ENCODE measurements at regions not wholly inside any gene's neighbourhood (a gene's known extent, or its start where the extent isn't known, plus 50 kb on each side); places are given as distances from the start of the nearest gene placed in this dataset.

GRCh38 chr2:82731824-82732223, 1727.3 kb downstream of the SUCLG1 start:
- H3K4me3 Mint-ChIP-seq: no peak overlapping the region
- DNase-seq: no peak
- H3K36me3 Mint-ChIP-seq: no peaks in the 10 kb centered on the region
- no peaks in the 10 kb centered on the region for H3K36me3 ChIP-seq (ENCODE audit: control insufficient read depth, insufficient read depth, low read length)
- H3K4me1 ChIP-seq (ENCODE audit: control insufficient read depth, insufficient read depth, low read length): no peaks in the 10 kb centered on the region
- no peaks in the 10 kb centered on the region for H3K4me1 Mint-ChIP-seq
- no peaks in the 10 kb centered on the region for H3K27me3 ChIP-seq (ENCODE audit: control insufficient read depth, insufficient read depth, low read length)
- peaks cover 10% of the 10 kb centered on the region for H3K9me3 ChIP-seq (ENCODE audit: control insufficient read depth, insufficient read depth, low read length)
- no peak overlapping the region for H3K27ac Mint-ChIP-seq
- no peak for ATAC-seq
- intact Hi-C loops (cut with micrococcal nuclease): no loop called here
- TF ChIP-seq CTCF (IDR thresholded peaks at IDR 0.05): no peak
- H3K9me3 Mint-ChIP-seq: peaks cover 11 to 36% of the 10 kb centered on the region in 2 donors
- no peaks in the 10 kb centered on the region for H3K27me3 Mint-ChIP-seq (ENCODE audit: low read depth in 2 of 2)
- no peak overlapping the region for H3K27ac ChIP-seq (ENCODE audit: low read length)
- H3K4me3 ChIP-seq (ENCODE audit: low read length): no peak overlapping the region
- WGBS (ENCODE audit: insufficient coverage): 83% methylated on average over 1 of the region's 4 CpGs

- Mint-ChIP-seq H3K36me3 (no peaks in the 10 kb centered on the region), H3K4me3 (no peak overlapping the region), H3K27ac (no peak overlapping the region), H3K4me1 (no peaks in the 10 kb centered on the region), H3K27me3 (ENCODE audit: low read depth in 2 of 2) (no peaks in the 10 kb centered on the region), H3K9me3 (peaks cover 11 to 32% of the 10 kb centered on the region in 2 donors)
- Histone ChIP-seq H3K4me1 (ENCODE audit: control insufficient read depth, insufficient read depth, low read length) (no peaks in the 10 kb centered on the region), H3K36me3 (ENCODE audit: control insufficient read depth, insufficient read depth, low read length) (no peaks in the 10 kb centered on the region), H3K27me3 (ENCODE audit: control insufficient read depth, insufficient read depth, low read length) (no peaks in the 10 kb centered on the region), H3K27ac (ENCODE audit: low read length) (no peak overlapping the region), H3K9me3 (ENCODE audit: control insufficient read depth, insufficient read depth, low read length) (peaks cover 6% of the 10 kb centered on the region), H3K4me3 (ENCODE audit: low read length) (no peak overlapping the region)
- no peak for ATAC-seq
- intact Hi-C loops (cut with micrococcal nuclease): no loop called here
- WGBS (ENCODE audit: insufficient coverage): 100% methylated on average over 1 of the region's 1 CpG
- TF ChIP-seq CTCF (IDR thresholded peaks at IDR 0.05): no peak
- DNase-seq: no peak
Measured at GRCh38 chr2:82730811-82731210, 1728.3 kb downstream of the SUCLG1 start.

GRCh38 chr2:82728090-82728489, 1731.0 kb downstream of the SUCLG1 start:
- Histone ChIP-seq H3K4me3 (ENCODE audit: low read length) (no peak overlapping the region), H3K27me3 (ENCODE audit: control insufficient read depth, insufficient read depth, low read length) (no peaks in the 10 kb centered on the region), H3K4me1 (ENCODE audit: control insufficient read depth, insufficient read depth, low read length) (no peaks in the 10 kb centered on the region), H3K27ac (ENCODE audit: low read length) (no peak overlapping the region), H3K9me3 (ENCODE audit: control insufficient read depth, insufficient read depth, low read length) (no peaks in the 10 kb centered on the region), H3K36me3 (ENCODE audit: control insufficient read depth, insufficient read depth, low read length) (no peaks in the 10 kb centered on the region)
- no peak for DNase-seq
- Mint-ChIP-seq H3K4me3 (no peak overlapping the region), H3K36me3 (no peaks in the 10 kb centered on the region), H3K4me1 (no peaks in the 10 kb centered on the region), H3K9me3 (peaks cover 11 to 25% of the 10 kb centered on the region in 2 donors), H3K27me3 (ENCODE audit: low read depth in 2 of 2) (no peaks in the 10 kb centered on the region), H3K27ac (no peak overlapping the region)
- ATAC-seq: no peak
- intact Hi-C loops (cut with micrococcal nuclease): no loop called here
- TF ChIP-seq CTCF (IDR thresholded peaks at IDR 0.05): no peak
- 83% methylated on average over 2 of the region's 2 CpGs for WGBS (ENCODE audit: insufficient coverage)

- WGBS (ENCODE audit: insufficient coverage): 100% methylated on average over 1 of the region's 2 CpGs
- H3K27ac Mint-ChIP-seq: no peak overlapping the region
- intact Hi-C loops (cut with micrococcal nuclease): no loop called here
- Histone ChIP-seq H3K9me3 (ENCODE audit: control insufficient read depth, insufficient read depth, low read length) (no peaks in the 10 kb centered on the region), H3K27ac (ENCODE audit: low read length) (no peak overlapping the region), H3K4me3 (ENCODE audit: low read length) (no peak overlapping the region), H3K4me1 (ENCODE audit: control insufficient read depth, insufficient read depth, low read length) (no peaks in the 10 kb centered on the region), H3K27me3 (ENCODE audit: control insufficient read depth, insufficient read depth, low read length) (no peaks in the 10 kb centered on the region), H3K36me3 (ENCODE audit: control insufficient read depth, insufficient read depth, low read length) (no peaks in the 10 kb centered on the region)
- H3K4me1 Mint-ChIP-seq: no peaks in the 10 kb centered on the region
- H3K36me3 Mint-ChIP-seq: no peaks in the 10 kb centered on the region
- no peak overlapping the region for H3K4me3 Mint-ChIP-seq
- no peak for ATAC-seq
- peaks cover 12 to 20% of the 10 kb centered on the region in 2 donors for H3K9me3 Mint-ChIP-seq
- H3K27me3 Mint-ChIP-seq (ENCODE audit: low read depth in 2 of 2): no peaks in the 10 kb centered on the region
- no peak for DNase-seq
- no peak for TF ChIP-seq CTCF (IDR thresholded peaks at IDR 0.05)
Measured at GRCh38 chr2:82708681-82709080, 1750.4 kb downstream of the SUCLG1 start.

Measured in natural killer cell (primary cell).